ENCODE measurements at regions not wholly inside any gene's neighbourhood (a gene's known extent, or its start where the extent isn't known, plus 50 kb on each side); places are given as distances from the start of the nearest gene placed in this dataset.

DNA sequence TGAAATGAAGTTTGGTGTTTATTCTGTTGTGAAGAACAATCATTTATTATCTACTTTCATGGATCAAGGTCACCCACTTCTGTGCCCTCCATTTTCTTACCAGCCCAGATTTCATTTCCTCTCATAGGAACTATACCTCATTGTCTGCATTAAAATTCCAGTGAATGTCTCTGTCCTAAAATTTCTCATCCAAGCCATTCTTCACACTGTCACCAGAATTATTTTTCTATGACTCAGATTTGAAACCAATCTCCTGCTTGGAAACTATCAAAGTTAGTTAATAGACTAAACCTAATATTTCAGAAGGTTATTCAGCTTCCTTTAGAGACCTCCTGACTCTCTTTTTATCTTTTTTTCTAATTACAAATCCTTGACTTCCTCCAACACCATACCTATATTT is 364.1 kb upstream of the CBLB start:
- TF ChIP-seq CTCF (IDR thresholded peaks at IDR 0.05; ENCODE audit: low read depth, low read length) (no peak), EZH2phosphoT487 (IDR thresholded peaks at IDR 0.05; ENCODE audit: low read depth) (no peak)
